HCT116 (cell line): ENCODE measurements at regions not wholly inside any gene's neighbourhood (a gene's known extent, or its start where the extent isn't known, plus 50 kb on each side); places are given as distances from the start of the nearest gene placed in this dataset.

Source experiments
- ATAC-seq: fragments of 200-7000 bp; cut with Tn5 transposase; 2 replicates; pipeline ENCODE4 v1.9.1; 2020; ENCODE audit warnings: mild to moderate bottlenecking, moderate library complexity
- BruUV-seq: library from RNA; stranded (reverse); fragments of 400-500 nt; replicated peaks from 2 replicates; lab custom pipeline; 2021; lab: Mats Ljungman, UMichigan
- CTCF ChIA-PET: fragments of 300-600 bp; sonication (Branson Sonifier 250); formaldehyde crosslinking; loops from one replicate; lab custom pipeline; 2021; ENCODE audit warnings: antibody characterized with exemption; lab: Charles Lee
- POLR2A ChIA-PET: fragments of 300-600, 350-600 bp; sonication (Branson Sonifier 250); formaldehyde crosslinking; loops from one replicate; lab custom pipeline; 2021; ENCODE audit warnings: antibody characterized with exemption; lab: Charles Lee
- RAD21 ChIA-PET, 2 experiments: fragments of 300-600 bp; sonication (Branson Sonifier 250); formaldehyde crosslinking; loops; one replicate each; lab custom pipeline; 2023; ENCODE audit warnings: low total read pairs in 2 of 2; ENCODE audit not compliant: uncharacterized antibody in 2 of 2, unreplicated experiment in 2 of 2, low non-redundant PET in 1 of 2; lab: Charles Lee
- DNase-seq: peaks from one replicate; pipeline ENCODE4 v3.0.0-alpha.2; 2010; ENCODE audit warnings: low read depth, low spot score
- H2AFZ ChIP-seq: fragments of 200-600 bp; shearing (Covaris generic), sonication (generic); 2 replicates; pipeline ENCODE4 v1.6.1; 2017; ENCODE audit warnings: low read depth, mixed run types, mixed read lengths, antibody characterized with exemption, low read length; ENCODE audit not compliant: poor library complexity, severe bottlenecking
- H3K27ac ChIP-seq: 2 replicates; pipeline ENCODE4 v1.5.1; 2012; ENCODE audit warnings: low read depth, low read length
- H3K27me3 ChIP-seq: fragments of 200-600 bp; sonication (generic); 2 replicates; pipeline ENCODE4 v1.6.1; 2016; ENCODE audit warnings: mixed run types, low read length, mixed read lengths; ENCODE audit not compliant: insufficient read depth
- H3K36me3 ChIP-seq, 2 experiments: fragments of 200-500 bp in 1 of 2; fragments of 200-600 bp in 1 of 2; sonication (Bioruptor generic) in 1 of 2; sonication (generic) in 1 of 2; 2 replicates each; pipeline versions ENCODE4 v1.5.1 to v1.6.1; 2014 to 2016; ENCODE audit warnings: low read length in 2 of 2, inconsistent platforms in 1 of 2, mixed read lengths in 1 of 2, mixed run types in 1 of 2; ENCODE audit not compliant: insufficient read depth in 2 of 2, control insufficient read depth in 1 of 2
- H3K4me1 ChIP-seq, 2 experiments: fragments of 200-600 bp in 1 of 2; sonication (generic) in 1 of 2; 2 replicates each; pipeline versions ENCODE4 v1.5.1 to v1.6.1; 2012 to 2017; ENCODE audit warnings: low read length in 2 of 2, inconsistent platforms in 1 of 2, mild to moderate bottlenecking in 1 of 2, mixed read lengths in 1 of 2, mixed run types in 1 of 2, moderate library complexity in 1 of 2; ENCODE audit not compliant: insufficient read depth in 2 of 2, control insufficient read depth in 1 of 2
- H3K4me2 ChIP-seq: fragments of 200-600 bp; sonication (generic); 2 replicates; pipeline ENCODE4 v1.6.1; 2017; ENCODE audit warnings: mixed run types, low read length, mixed read lengths
- H3K4me3 ChIP-seq, 2 experiments: fragments of 200-600 bp in 1 of 2; sonication (generic) in 1 of 2; replicated peaks in 1 of 2; 2 replicates each; pipeline ENCODE4 v1.5.1; 2011 to 2016; ENCODE audit warnings: low read length in 2 of 2, control low read depth in 1 of 2, low read depth in 1 of 2, mild to moderate bottlenecking in 1 of 2, mixed read lengths in 1 of 2, mixed run types in 1 of 2
- H3K79me2 ChIP-seq: fragments of 200-600 bp; sonication (generic); 2 replicates; pipeline ENCODE4 v1.6.1; 2017; ENCODE audit warnings: mild to moderate bottlenecking, mixed run types, low read length, moderate library complexity, mixed read lengths; ENCODE audit not compliant: insufficient read depth
- H3K9ac ChIP-seq: fragments of 200-600 bp; sonication (generic); 2 replicates; pipeline ENCODE4 v1.6.1; 2016; ENCODE audit warnings: low read length, mixed read lengths
- H3K9me2 ChIP-seq: fragments of 200-600 bp; sonication (generic), shearing (Covaris generic); 2 replicates; pipeline ENCODE4 v1.6.1; 2017; ENCODE audit warnings: mixed run types, mild to moderate bottlenecking, moderate library complexity; ENCODE audit not compliant: insufficient read depth
- H3K9me3 ChIP-seq, 2 experiments: fragments of 200-500 bp in 1 of 2; fragments of 200-600 bp in 1 of 2; sonication (Bioruptor generic) in 1 of 2; sonication (generic) in 1 of 2; 2 replicates each; pipeline ENCODE4 v1.6.1; 2014 to 2017; ENCODE audit warnings: low read length in 2 of 2, mixed read lengths in 2 of 2, inconsistent platforms in 1 of 2, low read depth in 1 of 2, mild to moderate bottlenecking in 1 of 2, mixed run types in 1 of 2, moderate library complexity in 1 of 2; ENCODE audit not compliant: control insufficient read depth in 1 of 2, insufficient read depth in 1 of 2
- H4K20me1 ChIP-seq: fragments of 200-600 bp; sonication (generic), shearing (Covaris generic); 2 replicates; pipeline ENCODE4 v1.6.1; 2017; ENCODE audit warnings: mixed run types, mild to moderate bottlenecking, moderate library complexity; ENCODE audit not compliant: insufficient read depth
- CBX3 ChIP-seq: IDR thresholded peaks from 2 replicates; pipeline ENCODE4 v1.6.1; 2012; ENCODE audit warnings: low read depth
- CEBPB ChIP-seq: IDR thresholded peaks from 2 replicates; pipeline ENCODE4 v1.6.1; 2012; ENCODE audit warnings: low read depth
- EGR1 ChIP-seq: IDR thresholded peaks from 2 replicates; pipeline ENCODE4 v1.6.1; 2012; ENCODE audit warnings: low read depth
- EZH2 ChIP-seq: fragments of 200-600 bp; sonication (generic); IDR thresholded peaks from 2 replicates; pipeline ENCODE4 v1.6.1; 2017; ENCODE audit warnings: antibody characterized with exemption, mixed run types
- JUND ChIP-seq: IDR thresholded peaks from 2 replicates; pipeline ENCODE4 v1.6.1; 2012
- POLR2A ChIP-seq: IDR thresholded peaks from 2 replicates; pipeline ENCODE4 v1.7.0; 2011; ENCODE audit warnings: borderline replicate concordance; ENCODE audit not compliant: insufficient read depth, insufficient read length; ENCODE audit errors: extremely low read depth
- POLR2AphosphoS5 ChIP-seq: IDR thresholded peaks from 2 replicates; pipeline ENCODE4 v1.6.1; 2011; ENCODE audit warnings: mild to moderate bottlenecking, low read depth, low read length, moderate library complexity
- SIN3A ChIP-seq: IDR thresholded peaks from 2 replicates; pipeline ENCODE4 v1.6.1; 2012; ENCODE audit warnings: low read depth
- SP1 ChIP-seq: IDR thresholded peaks from 2 replicates; pipeline ENCODE4 v1.6.1; 2012; ENCODE audit warnings: low read depth
- TCF7L2 ChIP-seq: IDR thresholded peaks from 2 replicates; pipeline ENCODE4 v1.7.0; 2011; ENCODE audit warnings: borderline replicate concordance, inconsistent platforms; ENCODE audit not compliant: insufficient read depth, insufficient read length; ENCODE audit errors: extremely low read depth
- ZBTB33 ChIP-seq: IDR thresholded peaks from 2 replicates; pipeline ENCODE4 v1.6.1; 2011; ENCODE audit warnings: mild to moderate bottlenecking, low read length, moderate library complexity; ENCODE audit not compliant: insufficient replicate concordance; ENCODE audit errors: extremely low read depth
- ZNF274 ChIP-seq: fragments of 200-500 bp; sonication (Bioruptor generic); IDR thresholded peaks from 2 replicates; pipeline ENCODE4 v1.6.1; 2014; ENCODE audit warnings: mild to moderate bottlenecking, low read depth, low read length, inconsistent platforms
- intact Hi-C: fragments of 100-400 bp; cut with micrococcal nuclease; formaldehyde crosslinking; loops from 2 replicates; pipeline ENCODE4 v1.10.0; 2022
- TF ChIP-seq, protein P1 (sequence below): IDR thresholded peaks from 2 replicates; pipeline ENCODE4 v1.6.1; 2012; ENCODE audit warnings: low read depth
- TF ChIP-seq, protein P2 (sequence below): IDR thresholded peaks from 2 replicates; pipeline ENCODE4 v1.6.1; 2012

DNA sequence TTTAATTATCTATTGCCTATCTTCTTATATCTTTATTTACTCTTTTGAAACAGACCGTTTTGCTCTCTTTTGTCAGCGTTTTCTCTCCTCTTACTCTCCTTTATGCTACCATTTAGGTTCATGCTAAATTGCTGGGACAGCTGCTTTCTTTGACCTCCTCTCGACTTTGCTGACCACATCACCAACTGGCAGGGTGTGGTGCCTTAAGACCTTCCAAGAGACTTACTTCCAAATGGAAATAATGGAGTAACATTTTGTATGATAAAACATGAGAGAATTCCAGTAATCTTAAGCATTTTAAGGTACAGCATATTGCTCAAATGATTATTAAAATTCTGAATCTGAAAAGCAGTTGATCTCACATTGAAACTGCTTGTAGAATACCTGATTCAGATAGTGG lies 71.5 kb upstream of the MEF2C start:
- no peak overlapping the region for H3K4me2 ChIP-seq
- TF ChIP-seq POLR2A (no peak), ZNF274 (no peak), SIN3A (no peak), SP1 (no peak), ZBTB33 (no peak), EGR1 (no peak), TCF7L2 (no peak), EZH2 (no peak), CEBPB (no peak), JUND (no peak), POLR2AphosphoS5 (no peak), CBX3 (no peak)
- TF ChIP-seq, protein P1, sequence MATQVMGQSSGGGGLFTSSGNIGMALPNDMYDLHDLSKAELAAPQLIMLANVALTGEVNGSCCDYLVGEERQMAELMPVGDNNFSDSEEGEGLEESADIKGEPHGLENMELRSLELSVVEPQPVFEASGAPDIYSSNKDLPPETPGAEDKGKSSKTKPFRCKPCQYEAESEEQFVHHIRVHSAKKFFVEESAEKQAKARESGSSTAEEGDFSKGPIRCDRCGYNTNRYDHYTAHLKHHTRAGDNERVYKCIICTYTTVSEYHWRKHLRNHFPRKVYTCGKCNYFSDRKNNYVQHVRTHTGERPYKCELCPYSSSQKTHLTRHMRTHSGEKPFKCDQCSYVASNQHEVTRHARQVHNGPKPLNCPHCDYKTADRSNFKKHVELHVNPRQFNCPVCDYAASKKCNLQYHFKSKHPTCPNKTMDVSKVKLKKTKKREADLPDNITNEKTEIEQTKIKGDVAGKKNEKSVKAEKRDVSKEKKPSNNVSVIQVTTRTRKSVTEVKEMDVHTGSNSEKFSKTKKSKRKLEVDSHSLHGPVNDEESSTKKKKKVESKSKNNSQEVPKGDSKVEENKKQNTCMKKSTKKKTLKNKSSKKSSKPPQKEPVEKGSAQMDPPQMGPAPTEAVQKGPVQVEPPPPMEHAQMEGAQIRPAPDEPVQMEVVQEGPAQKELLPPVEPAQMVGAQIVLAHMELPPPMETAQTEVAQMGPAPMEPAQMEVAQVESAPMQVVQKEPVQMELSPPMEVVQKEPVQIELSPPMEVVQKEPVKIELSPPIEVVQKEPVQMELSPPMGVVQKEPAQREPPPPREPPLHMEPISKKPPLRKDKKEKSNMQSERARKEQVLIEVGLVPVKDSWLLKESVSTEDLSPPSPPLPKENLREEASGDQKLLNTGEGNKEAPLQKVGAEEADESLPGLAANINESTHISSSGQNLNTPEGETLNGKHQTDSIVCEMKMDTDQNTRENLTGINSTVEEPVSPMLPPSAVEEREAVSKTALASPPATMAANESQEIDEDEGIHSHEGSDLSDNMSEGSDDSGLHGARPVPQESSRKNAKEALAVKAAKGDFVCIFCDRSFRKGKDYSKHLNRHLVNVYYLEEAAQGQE: no peak
- TF ChIP-seq, protein P2, sequence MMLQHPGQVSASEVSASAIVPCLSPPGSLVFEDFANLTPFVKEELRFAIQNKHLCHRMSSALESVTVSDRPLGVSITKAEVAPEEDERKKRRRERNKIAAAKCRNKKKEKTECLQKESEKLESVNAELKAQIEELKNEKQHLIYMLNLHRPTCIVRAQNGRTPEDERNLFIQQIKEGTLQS: no peak
- TF ChIP-seq, all 23 proteins: peak for 0
- Histone ChIP-seq H3K27me3 (no peaks in the 10 kb centered on the region), H3K36me3 (no peaks in the 10 kb centered on the region), H3K27ac (no peak overlapping the region), H2AFZ (no peak overlapping the region), H3K4me1 (peaks cover 0 to 10% of the 10 kb centered on the region in 2 experiments; a peak in 2 of 4 replicates), H3K9me3 (no peaks in the 10 kb centered on the region), H3K4me3 (no peak overlapping the region), H4K20me1 (no peaks in the 10 kb centered on the region), H3K9ac (no peak overlapping the region), H3K79me2 (no peaks in the 10 kb centered on the region), H3K9me2 (no peaks in the 10 kb centered on the region)
- ATAC-seq: no peak
- RAD21 ChIA-PET: no interaction called here
- intact Hi-C loops: no loop called here
- POLR2A ChIA-PET: no interaction called here
- no peak for DNase-seq
- no TSS peak for BruUV-seq
- CTCF ChIA-PET: no interaction called here
